ENCODE measurements at regions not wholly inside any gene's neighbourhood (a gene's known extent, or its start where the extent isn't known, plus 50 kb on each side); places are given as distances from the start of the nearest gene placed in this dataset.

DNA sequence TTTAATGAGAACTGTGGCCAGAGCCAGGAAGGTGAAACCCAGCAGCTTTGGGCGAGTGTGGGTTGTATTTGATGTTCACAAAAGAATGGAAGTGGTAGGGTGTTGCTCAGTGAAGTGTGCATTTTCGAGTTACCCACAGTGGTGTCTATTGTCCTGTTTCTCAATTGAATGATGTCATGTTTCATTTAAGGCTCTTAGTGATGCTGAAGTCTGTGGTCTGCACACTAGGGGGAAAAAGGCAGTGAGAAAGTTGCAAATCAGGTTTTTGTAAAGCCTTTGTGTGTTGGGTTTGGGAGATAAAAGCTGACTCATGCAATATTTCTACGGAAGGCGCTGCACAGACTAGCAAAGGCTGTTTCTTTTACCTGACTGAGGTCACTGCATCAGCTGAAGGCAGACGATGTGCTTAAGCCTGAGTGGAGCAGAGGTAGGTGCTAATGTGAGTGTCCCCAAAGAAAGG lies 121.1 kb downstream of the PLEKHG1 start:
- no TSS peak for BruUV-seq (replicated peaks)

DNA sequence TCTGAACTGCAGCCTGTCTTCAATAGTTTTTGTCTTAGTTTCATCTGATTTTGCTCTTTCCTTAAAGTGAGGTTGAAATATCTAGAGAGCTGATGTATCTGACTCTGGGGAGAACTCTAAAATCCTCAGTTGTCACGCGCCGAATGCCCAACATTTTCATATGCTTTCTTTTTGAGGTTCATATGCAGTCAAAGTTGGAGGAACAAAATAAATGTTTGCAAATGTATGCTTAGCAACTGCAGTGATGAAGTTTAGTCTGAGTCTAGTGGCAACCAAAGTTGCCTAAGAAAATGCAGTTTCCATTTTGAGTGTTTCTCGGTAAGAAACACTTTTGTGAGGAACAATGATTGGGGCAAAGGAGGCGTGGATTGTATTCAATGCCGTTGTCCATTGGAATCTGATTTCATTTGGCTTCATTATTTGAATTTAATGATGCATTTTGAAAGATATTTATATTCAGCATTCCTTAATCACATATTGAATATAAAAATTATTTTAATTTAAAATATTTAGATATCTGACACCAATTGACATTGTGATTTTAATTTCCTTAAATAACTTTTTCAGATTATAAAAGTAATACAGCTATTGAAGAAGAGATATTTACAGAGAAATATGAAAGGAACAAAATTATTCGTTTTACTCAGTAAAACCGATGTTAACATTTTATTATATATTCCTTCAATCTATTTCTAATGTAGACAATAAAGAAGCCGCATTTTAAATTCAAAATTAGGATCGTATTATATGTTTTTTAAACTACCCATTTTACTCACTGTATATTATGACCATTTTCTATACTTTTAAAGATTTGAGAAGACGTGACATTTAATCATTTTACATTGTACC lies 122.0 kb downstream of the PLEKHG1 start:
- Histone ChIP-seq H3K36me3 (ENCODE audit: control insufficient read depth in 2 of 2, extremely low read depth in 1 of 2, insufficient read depth in 2 of 2, low read length in 2 of 2) (no peaks in the 10 kb centered on the region), H3K9me3 (replicated peaks; ENCODE audit: control insufficient read depth, insufficient read depth, low read length) (no peaks in the 10 kb centered on the region), H3K4me3 (replicated peaks in 1 of 3; ENCODE audit: insufficient read depth in 1 of 3, low read depth in 1 of 3, low read length in 3 of 3) (no peak overlapping the region), H3K4me2 (ENCODE audit: insufficient read depth, low read length) (no peak overlapping the region), H3K4me1 (ENCODE audit: control insufficient read depth, extremely low read depth, insufficient read depth, low read length) (no peaks in the 10 kb centered on the region), H3K9me1 (replicated peaks; ENCODE audit: control insufficient read depth, extremely low read depth, insufficient read depth, low read length) (peaks cover 6% of the 10 kb centered on the region), H4K20me1 (replicated peaks; ENCODE audit: control insufficient read depth, extremely low read depth, insufficient read depth, low read length) (no peaks in the 10 kb centered on the region), H3K27ac (ENCODE audit: insufficient read depth, low read depth, low read length) (no peak overlapping the region), H3K9ac (replicated peaks; ENCODE audit: extremely low read depth, insufficient read depth, low read length) (no peak overlapping the region), H3K27me3 (ENCODE audit: control insufficient read depth in 2 of 2, insufficient read depth in 2 of 2, low read length in 2 of 2) (no peaks in the 10 kb centered on the region), H2AFZ (ENCODE audit: low read depth, low read length) (no peak overlapping the region), H3K79me2 (ENCODE audit: control insufficient read depth, insufficient read depth, low read length) (no peaks in the 10 kb centered on the region)
- peak; percentile 54 for FAIRE-seq
- POLR2A ChIA-PET, result no interaction called here
- DNase-seq (ENCODE audit: low read depth, low spot score), result no peak
- CTCF ChIA-PET, result no interaction called here
- no TSS peak for BruUV-seq (replicated peaks)
- TF ChIP-seq, protein P1, sequence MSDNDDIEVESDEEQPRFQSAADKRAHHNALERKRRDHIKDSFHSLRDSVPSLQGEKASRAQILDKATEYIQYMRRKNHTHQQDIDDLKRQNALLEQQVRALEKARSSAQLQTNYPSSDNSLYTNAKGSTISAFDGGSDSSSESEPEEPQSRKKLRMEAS (IDR thresholded peaks at IDR 0.05; ENCODE audit: insufficient read depth, insufficient read length), result no peak
- TF ChIP-seq, protein P2, sequence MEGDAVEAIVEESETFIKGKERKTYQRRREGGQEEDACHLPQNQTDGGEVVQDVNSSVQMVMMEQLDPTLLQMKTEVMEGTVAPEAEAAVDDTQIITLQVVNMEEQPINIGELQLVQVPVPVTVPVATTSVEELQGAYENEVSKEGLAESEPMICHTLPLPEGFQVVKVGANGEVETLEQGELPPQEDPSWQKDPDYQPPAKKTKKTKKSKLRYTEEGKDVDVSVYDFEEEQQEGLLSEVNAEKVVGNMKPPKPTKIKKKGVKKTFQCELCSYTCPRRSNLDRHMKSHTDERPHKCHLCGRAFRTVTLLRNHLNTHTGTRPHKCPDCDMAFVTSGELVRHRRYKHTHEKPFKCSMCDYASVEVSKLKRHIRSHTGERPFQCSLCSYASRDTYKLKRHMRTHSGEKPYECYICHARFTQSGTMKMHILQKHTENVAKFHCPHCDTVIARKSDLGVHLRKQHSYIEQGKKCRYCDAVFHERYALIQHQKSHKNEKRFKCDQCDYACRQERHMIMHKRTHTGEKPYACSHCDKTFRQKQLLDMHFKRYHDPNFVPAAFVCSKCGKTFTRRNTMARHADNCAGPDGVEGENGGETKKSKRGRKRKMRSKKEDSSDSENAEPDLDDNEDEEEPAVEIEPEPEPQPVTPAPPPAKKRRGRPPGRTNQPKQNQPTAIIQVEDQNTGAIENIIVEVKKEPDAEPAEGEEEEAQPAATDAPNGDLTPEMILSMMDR (IDR thresholded peaks at IDR 0.05; ENCODE audit: extremely low read depth in 1 of 2, insufficient read depth in 1 of 2, low read depth in 1 of 2, low read length in 2 of 2), result no peak
- TF ChIP-seq POLR2AphosphoS5 (IDR thresholded peaks at IDR 0.05; ENCODE audit: insufficient read depth, low read depth, low read length) (no peak), JUN (IDR thresholded peaks at IDR 0.05; ENCODE audit: borderline replicate concordance, insufficient read depth, insufficient read length, low read depth) (no peak), EZH2 (IDR thresholded peaks at IDR 0.05; ENCODE audit: borderline replicate concordance, low read depth, low read length, severe bottlenecking) (no peak), FOS (IDR thresholded peaks at IDR 0.05; ENCODE audit: borderline replicate concordance, insufficient read depth, low read length) (no peak), MYC (IDR thresholded peaks at IDR 0.05; ENCODE audit: low read depth, low read length) (no peak), GATA2 (IDR thresholded peaks at IDR 0.05; ENCODE audit: insufficient read depth, insufficient read length, low read depth, low read length) (no peak), POLR2A (IDR thresholded peaks at IDR 0.05; ENCODE audit: low read depth, low read length) (no peak)
- dilution Hi-C loops (cut with MboI; ENCODE audit: extremely low pct_ligation_motif_present, low sequenced_read_pairs), result no loop called here
- intact Hi-C loops (cut with micrococcal nuclease), result no loop called here

More for the DNA sequence above, 121.1 kb downstream of the PLEKHG1 start:
- Histone ChIP-seq H3K27ac (ENCODE audit: insufficient read depth, low read depth, low read length) (no peak overlapping the region), H3K9me3 (replicated peaks; ENCODE audit: control insufficient read depth, insufficient read depth, low read length) (no peaks in the 10 kb centered on the region), H3K4me2 (ENCODE audit: insufficient read depth, low read length) (no peak overlapping the region), H3K79me2 (ENCODE audit: control insufficient read depth, insufficient read depth, low read length) (no peaks in the 10 kb centered on the region), H3K36me3 (ENCODE audit: control insufficient read depth in 2 of 2, extremely low read depth in 1 of 2, insufficient read depth in 2 of 2, low read length in 2 of 2) (no peaks in the 10 kb centered on the region), H3K4me3 (replicated peaks in 1 of 3; ENCODE audit: insufficient read depth in 1 of 3, low read depth in 1 of 3, low read length in 3 of 3) (no peak overlapping the region), H3K9ac (replicated peaks; ENCODE audit: extremely low read depth, insufficient read depth, low read length) (no peak overlapping the region), H4K20me1 (replicated peaks; ENCODE audit: control insufficient read depth, extremely low read depth, insufficient read depth, low read length) (no peaks in the 10 kb centered on the region), H2AFZ (ENCODE audit: low read depth, low read length) (no peak overlapping the region), H3K4me1 (ENCODE audit: control insufficient read depth, extremely low read depth, insufficient read depth, low read length) (no peaks in the 10 kb centered on the region), H3K27me3 (ENCODE audit: control insufficient read depth in 2 of 2, insufficient read depth in 2 of 2, low read length in 2 of 2) (no peaks in the 10 kb centered on the region), H3K9me1 (replicated peaks; ENCODE audit: control insufficient read depth, extremely low read depth, insufficient read depth, low read length) (peaks cover 6% of the 10 kb centered on the region)
- TF ChIP-seq FOS (IDR thresholded peaks at IDR 0.05; ENCODE audit: borderline replicate concordance, insufficient read depth, low read length) (no peak), JUN (IDR thresholded peaks at IDR 0.05; ENCODE audit: borderline replicate concordance, insufficient read depth, insufficient read length, low read depth) (peak; percentile 51)
- POLR2A ChIA-PET, result interaction anchor here (0.5 kb wide), 1 partner anchor 462 kb away, joined by 4 read pairs; no protein-coding TSS in a partner anchor
- dilution Hi-C loops (cut with MboI; ENCODE audit: extremely low pct_ligation_motif_present, low sequenced_read_pairs) (no loop called here), intact Hi-C loops (cut with micrococcal nuclease) (no loop called here)
- CTCF ChIA-PET, result interaction anchor here (0.5 kb wide), 1 partner anchor 736 kb away, joined by 3 read pairs; no protein-coding TSS in a partner anchor
- FAIRE-seq (no peak), DNase-seq (ENCODE audit: low read depth, low spot score) (no peak)

Data from endothelial cell of umbilical vein (primary cell).